ENCODE measurements at regions not wholly inside any gene's neighbourhood (a gene's known extent, or its start where the extent isn't known, plus 50 kb on each side); places are given as distances from the start of the nearest gene placed in this dataset.

- Histone ChIP-seq H3K27ac (ENCODE audit: extremely low read depth, low read depth, low read length) (no peak overlapping the region), H3K36me3 (ENCODE audit: control insufficient read depth in 2 of 2, insufficient read depth in 1 of 2, low read length in 2 of 2) (no peaks in the 10 kb centered on the region), H3K4me3 (ENCODE audit: low read depth, low read length) (no peak overlapping the region), H3K9me3 (ENCODE audit: control insufficient read depth, insufficient read depth, low read depth, low read length) (no peaks in the 10 kb centered on the region), H3K4me1 (ENCODE audit: control insufficient read depth, insufficient read depth, low read length) (no peaks in the 10 kb centered on the region)
- TF ChIP-seq GFI1B (tag by site-specific recombination; IDR thresholded peaks at IDR 0.05) (no peak), BCL6B (tag by site-specific recombination; IDR thresholded peaks at IDR 0.05) (no peak), ZBTB10 (tag by site-specific recombination; IDR thresholded peaks at IDR 0.05) (no peak), ZNF830 (tag by site-specific recombination; IDR thresholded peaks at IDR 0.05; ENCODE audit: low read depth) (no peak), ZNF580 (tag by site-specific recombination; IDR thresholded peaks at IDR 0.05) (no peak), ATF2 (tag by site-specific recombination; IDR thresholded peaks at IDR 0.05; ENCODE audit: low read depth) (no peak), HOXC10 (CRISPR knock-in tag; IDR thresholded peaks at IDR 0.05) (no peak), ZBTB1 (tag by site-specific recombination; IDR thresholded peaks at IDR 0.05) (no peak), TRIM28 (IDR thresholded peaks at IDR 0.05; ENCODE audit: borderline replicate concordance, low read length) (no peak), SETDB1 (IDR thresholded peaks at IDR 0.05; ENCODE audit: insufficient read length, low read length) (no peak), ZBTB26 (tag by site-specific recombination; optimal IDR thresholded peaks at IDR 0.05) (no peak), MZF1 (tag by site-specific recombination; IDR thresholded peaks at IDR 0.05; ENCODE audit: borderline replicate concordance) (no peak), PRDM2 (tag by site-specific recombination; IDR thresholded peaks at IDR 0.05; ENCODE audit: borderline replicate concordance) (no peak), ZNF529 (tag by site-specific recombination; IDR thresholded peaks at IDR 0.05; ENCODE audit: insufficient replicate concordance) (no peak), KLF1 (tag by site-specific recombination; IDR thresholded peaks at IDR 0.05) (no peak), ZNF768 (tag by site-specific recombination; IDR thresholded peaks at IDR 0.05) (no peak)
- POLR2A ChIA-PET: no interaction called here
- CTCF ChIA-PET: no interaction called here
Observed at GRCh38 chr2:8298783-8299182, 383.1 kb upstream of the ID2 start.
